Karpas-422 (cell line): ENCODE measurements at regions not wholly inside any gene's neighbourhood (a gene's known extent, or its start where the extent isn't known, plus 50 kb on each side); places are given as distances from the start of the nearest gene placed in this dataset.
"Not testable (repeated sequence)": the region's sequence is repeated elsewhere in the genome, so short reads cannot be mapped to it uniquely, and the experiment has no call there.

ENCODE experiments used
- DNase-seq: peaks from one replicate; pipeline ENCODE4 v3.0.0-alpha.2; 2015
- H2AFZ ChIP-seq: fragments of 200-600 bp; sonication (generic); 2 replicates; pipeline ENCODE4 v1.6.1; 2014; ENCODE audit warnings: antibody characterized with exemption, low read length, mixed read lengths
- H3K27ac ChIP-seq: fragments of 200-600 bp; sonication (generic); 2 replicates; pipeline ENCODE4 v1.5.1; 2014; ENCODE audit warnings: mild to moderate bottlenecking, low read length, moderate library complexity
- H3K27me3 ChIP-seq: fragments of 200-600 bp; sonication (generic); 2 replicates; pipeline ENCODE4 v1.6.1; 2014; ENCODE audit warnings: low read length, mixed read lengths
- H3K36me3 ChIP-seq: fragments of 200-600 bp; sonication (generic); 2 replicates; pipeline ENCODE4 v1.6.1; 2014; ENCODE audit warnings: low read length, mixed read lengths; ENCODE audit not compliant: insufficient read depth
- H3K4me1 ChIP-seq: fragments of 200-600 bp; sonication (generic); 2 replicates; pipeline ENCODE4 v1.6.1; 2014; ENCODE audit warnings: mild to moderate bottlenecking, low read length, mixed read lengths
- H3K4me2 ChIP-seq: fragments of 200-600 bp; sonication (generic); 2 replicates; pipeline ENCODE4 v1.6.1; 2014; ENCODE audit warnings: low read length, low read depth, mild to moderate bottlenecking; ENCODE audit not compliant: poor library complexity, severe bottlenecking
- H3K4me3 ChIP-seq: fragments of 200-600 bp; sonication (generic); 2 replicates; pipeline ENCODE4 v1.5.1; 2014; ENCODE audit warnings: mild to moderate bottlenecking, antibody characterized with exemption, low read length, mixed read lengths
- H3K79me2 ChIP-seq: fragments of 200-600 bp; sonication (generic); 2 replicates; pipeline ENCODE4 v1.6.1; 2014; ENCODE audit warnings: mild to moderate bottlenecking, low read length, mixed read lengths
- H3K9ac ChIP-seq: fragments of 200-600 bp; sonication (generic); 2 replicates; pipeline ENCODE4 v1.6.0; 2014; ENCODE audit warnings: low read length
- H3K9me2 ChIP-seq: fragments of 200-600 bp; sonication (generic), shearing (Covaris generic); replicated peaks from 2 replicates; pipeline ENCODE4 v1.6.0; 2014; ENCODE audit warnings: mild to moderate bottlenecking, low read length, moderate library complexity; ENCODE audit not compliant: insufficient read depth
- H3K9me3 ChIP-seq: fragments of 300-700, 200-600 bp; sonication (generic); 2 replicates; pipeline ENCODE4 v1.6.1; 2014; ENCODE audit warnings: low read length, mixed read lengths
- H4K20me1 ChIP-seq: fragments of 200-600 bp; sonication (generic); 2 replicates; pipeline ENCODE4 v1.6.1; 2014; ENCODE audit warnings: mild to moderate bottlenecking, antibody characterized with exemption, low read length, low read depth; ENCODE audit not compliant: insufficient read depth

- H2AFZ ChIP-seq: no peak overlapping the region
- no peak overlapping the region for H3K9ac ChIP-seq
- H3K27me3 ChIP-seq: no peaks in the 10 kb centered on the region
- peaks cover 3% of the 10 kb centered on the region for H3K4me1 ChIP-seq
- no peaks in the 10 kb centered on the region for H3K9me3 ChIP-seq
- H3K9me2 ChIP-seq: no peaks in the 10 kb centered on the region
- no peak overlapping the region for H3K27ac ChIP-seq
- H3K4me2 ChIP-seq: no peak overlapping the region
- no peaks in the 10 kb centered on the region for H3K36me3 ChIP-seq
- H4K20me1 ChIP-seq: no peaks in the 10 kb centered on the region
- no peak overlapping the region for H3K4me3 ChIP-seq
- H3K79me2 ChIP-seq: no peaks in the 10 kb centered on the region
- no peak for DNase-seq
Observed at GRCh38 chr4:151858356-151858755, 97.5 kb upstream of the GATB start.

DNA sequence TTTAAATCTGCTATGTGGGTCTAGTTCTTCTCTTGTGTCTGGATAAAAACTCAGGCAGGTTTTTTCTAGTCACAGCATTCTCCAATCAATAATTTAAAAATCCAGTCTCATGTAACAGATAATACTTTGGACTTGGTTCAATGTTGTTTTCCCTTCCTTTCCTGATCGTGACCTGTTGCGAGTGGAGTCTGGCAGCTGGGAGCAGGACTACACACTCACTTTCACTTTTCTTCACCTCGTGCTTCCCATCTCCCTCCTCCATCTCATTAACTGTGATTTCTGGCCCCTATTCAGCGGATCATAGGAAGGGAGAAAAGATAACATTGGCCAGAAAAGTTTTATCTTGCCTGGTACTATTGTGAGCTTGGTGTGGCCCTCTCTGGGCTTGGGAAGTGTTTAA lies 96.6 kb upstream of the GATB start:
- no peak overlapping the region for H3K4me3 ChIP-seq
- no peaks in the 10 kb centered on the region for H3K9me2 ChIP-seq
- no peak overlapping the region for H3K9ac ChIP-seq
- no peaks in the 10 kb centered on the region for H3K27me3 ChIP-seq
- no peaks in the 10 kb centered on the region for H4K20me1 ChIP-seq
- no peak overlapping the region for H3K4me2 ChIP-seq
- H3K4me1 ChIP-seq: peaks cover 13% of the 10 kb centered on the region
- H3K27ac ChIP-seq: no peak overlapping the region
- H3K36me3 ChIP-seq: no peaks in the 10 kb centered on the region
- no peak for DNase-seq
- H3K9me3 ChIP-seq: no peaks in the 10 kb centered on the region
- H3K79me2 ChIP-seq: no peaks in the 10 kb centered on the region
- no peak overlapping the region for H2AFZ ChIP-seq

DNA sequence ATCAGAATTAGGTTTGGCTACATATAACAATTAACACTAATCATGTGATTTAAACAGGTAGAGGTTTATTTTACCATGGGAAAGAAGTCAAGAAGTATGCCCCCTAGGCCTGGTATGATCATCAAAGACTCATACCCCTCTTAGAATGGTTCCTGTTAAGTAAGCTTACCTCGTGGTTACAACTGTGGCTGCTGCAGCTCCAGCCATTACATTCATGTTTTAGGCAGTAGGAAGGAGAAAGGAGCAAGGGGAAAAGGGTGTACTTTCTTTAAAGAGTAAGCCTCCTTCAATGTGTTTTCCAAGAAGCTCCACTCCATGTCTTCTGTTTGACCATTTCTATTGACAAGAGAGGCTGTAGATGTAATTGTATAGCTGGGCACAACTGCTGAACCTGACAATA lies 94.9 kb upstream of the GATB start:
- Histone ChIP-seq H3K27ac (no peak overlapping the region), H3K9me3 (no peaks in the 10 kb centered on the region)
- DNase-seq: no peak

DNA sequence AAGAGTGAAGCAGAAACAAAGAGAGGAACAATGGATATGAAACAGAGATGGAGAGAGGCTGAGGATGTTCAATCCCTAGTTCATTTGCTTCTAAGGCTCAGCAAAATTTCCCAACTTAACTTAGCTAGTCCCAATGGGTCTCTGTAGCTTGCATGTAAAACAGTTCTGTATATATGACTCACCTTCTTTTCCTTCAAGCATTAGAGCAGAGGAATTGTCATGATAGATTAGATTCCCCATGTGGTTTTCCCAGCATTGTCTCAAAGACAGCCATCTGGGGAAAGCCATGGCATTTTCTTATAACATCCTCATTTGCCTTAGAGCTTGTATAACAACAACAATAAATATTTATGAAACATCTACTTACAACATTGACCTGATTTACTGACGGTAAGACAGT lies 93.9 kb upstream of the GATB start:
- Histone ChIP-seq H3K9me2 (no peaks in the 10 kb centered on the region), H3K4me1 (peaks cover 13% of the 10 kb centered on the region), H4K20me1 (no peaks in the 10 kb centered on the region), H2AFZ (no peak overlapping the region), H3K27me3 (no peaks in the 10 kb centered on the region), H3K4me3 (no peak overlapping the region), H3K36me3 (no peaks in the 10 kb centered on the region), H3K4me2 (no peak overlapping the region), H3K27ac (no peak overlapping the region), H3K9ac (no peak overlapping the region), H3K79me2 (no peaks in the 10 kb centered on the region), H3K9me3 (no peaks in the 10 kb centered on the region)
- DNase-seq: no peak

More for the DNA sequence above, 94.9 kb upstream of the GATB start:
- no peak overlapping the region for H2AFZ ChIP-seq
- H3K4me2 ChIP-seq: no peak overlapping the region
- H3K79me2 ChIP-seq: no peaks in the 10 kb centered on the region
- H3K9me2 ChIP-seq: no peaks in the 10 kb centered on the region
- peaks cover 13% of the 10 kb centered on the region for H3K4me1 ChIP-seq
- H3K27me3 ChIP-seq: no peaks in the 10 kb centered on the region
- H4K20me1 ChIP-seq: no peaks in the 10 kb centered on the region
- H3K4me3 ChIP-seq: no peak overlapping the region
- H3K9ac ChIP-seq: no peak overlapping the region
- no peaks in the 10 kb centered on the region for H3K36me3 ChIP-seq

DNA sequence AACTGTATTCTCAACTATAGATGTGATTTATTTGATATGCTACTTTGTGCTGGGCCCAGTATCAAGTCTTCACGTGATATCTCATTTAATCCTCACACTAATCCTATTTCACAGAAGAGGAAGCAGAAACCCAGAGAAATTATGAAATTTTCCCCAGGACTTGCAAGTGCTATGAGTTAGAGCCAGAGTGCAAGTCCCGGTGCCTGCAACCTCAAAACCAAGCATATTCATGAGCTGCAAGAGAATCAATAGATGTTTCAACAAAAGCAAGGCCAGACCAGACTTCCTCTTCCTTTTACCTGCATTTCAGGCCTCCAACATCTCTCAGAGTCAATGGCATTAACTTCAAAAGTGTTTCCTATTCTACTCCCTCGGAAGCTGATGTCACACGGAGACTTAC lies 92.2 kb upstream of the GATB start:
- H3K79me2 ChIP-seq: no peaks in the 10 kb centered on the region
- no peaks in the 10 kb centered on the region for H4K20me1 ChIP-seq
- H3K4me1 ChIP-seq: peaks cover 13% of the 10 kb centered on the region
- H3K36me3 ChIP-seq: no peaks in the 10 kb centered on the region
- no peak overlapping the region for H3K4me2 ChIP-seq
- no peak overlapping the region for H3K27ac ChIP-seq
- no peak overlapping the region for H2AFZ ChIP-seq
- no peaks in the 10 kb centered on the region for H3K9me3 ChIP-seq
- DNase-seq: no peak
- H3K9me2 ChIP-seq: no peaks in the 10 kb centered on the region
- no peak overlapping the region for H3K9ac ChIP-seq
- H3K27me3 ChIP-seq: no peaks in the 10 kb centered on the region
- H3K4me3 ChIP-seq: no peak overlapping the region

DNA sequence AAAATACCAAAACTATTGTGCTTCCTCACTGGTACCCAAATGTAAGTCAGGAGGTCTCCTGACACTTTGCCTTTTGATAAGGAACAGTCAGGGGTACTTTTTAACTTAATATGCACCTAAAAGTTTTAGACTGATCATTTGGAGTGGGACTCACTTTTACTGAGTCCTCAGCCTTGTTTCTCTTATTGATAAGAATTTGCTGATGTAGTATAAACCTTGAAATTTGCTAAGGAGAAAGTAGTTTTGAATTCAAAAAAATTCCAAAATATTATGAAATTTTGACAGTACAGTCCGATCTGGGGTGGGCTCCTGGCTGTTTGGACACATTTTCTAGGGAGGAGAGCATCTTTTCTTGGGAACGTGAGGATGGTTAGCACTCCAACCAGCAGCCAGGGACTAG lies 91.4 kb upstream of the GATB start:
- Histone ChIP-seq H3K9ac (no peak overlapping the region), H3K4me3 (no peak overlapping the region), H3K9me3 (no peaks in the 10 kb centered on the region), H3K36me3 (no peaks in the 10 kb centered on the region), H3K27ac (no peak overlapping the region), H3K4me2 (no peak overlapping the region), H3K79me2 (no peaks in the 10 kb centered on the region), H3K4me1 (peaks cover 13% of the 10 kb centered on the region), H2AFZ (no peak overlapping the region), H3K9me2 (no peaks in the 10 kb centered on the region), H3K27me3 (no peaks in the 10 kb centered on the region), H4K20me1 (no peaks in the 10 kb centered on the region)
- DNase-seq: no peak

DNA sequence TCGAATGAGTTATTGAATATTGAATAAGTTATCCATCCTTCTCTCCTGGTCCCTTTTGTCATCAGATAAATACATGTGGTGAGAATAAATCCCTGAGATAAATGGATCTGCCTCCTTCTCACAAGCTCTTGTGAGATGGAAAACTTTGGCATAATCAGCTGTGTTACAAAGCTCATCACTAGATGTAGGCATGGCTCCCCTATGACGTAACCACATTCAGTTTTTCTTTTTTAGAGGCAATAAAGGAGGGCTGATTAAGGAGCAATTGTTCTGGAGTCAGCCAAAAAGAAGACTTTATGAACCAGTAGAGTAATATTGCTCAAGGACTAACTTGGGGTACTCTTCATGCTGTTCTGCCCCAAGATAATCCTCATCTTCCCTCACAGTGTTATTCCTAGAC lies 90.5 kb upstream of the GATB start:
- Histone ChIP-seq H3K4me1 (peaks cover 13% of the 10 kb centered on the region), H2AFZ (no peak overlapping the region), H4K20me1 (no peaks in the 10 kb centered on the region), H3K27me3 (no peaks in the 10 kb centered on the region), H3K27ac (no peak overlapping the region), H3K4me2 (no peak overlapping the region), H3K9me2 (no peaks in the 10 kb centered on the region), H3K9me3 (no peaks in the 10 kb centered on the region), H3K4me3 (no peak overlapping the region), H3K36me3 (no peaks in the 10 kb centered on the region), H3K9ac (no peak overlapping the region), H3K79me2 (no peaks in the 10 kb centered on the region)
- no peak for DNase-seq

- DNase-seq: no peak
- Histone ChIP-seq H3K4me2 (no peak overlapping the region), H4K20me1 (no peaks in the 10 kb centered on the region), H3K27ac (no peak overlapping the region), H3K4me3 (no peak overlapping the region), H3K9me3 (no peaks in the 10 kb centered on the region), H3K36me3 (no peaks in the 10 kb centered on the region), H2AFZ (no peak overlapping the region), H3K27me3 (no peaks in the 10 kb centered on the region), H3K79me2 (no peaks in the 10 kb centered on the region), H3K9ac (no peak overlapping the region), H3K4me1 (peaks cover 13% of the 10 kb centered on the region), H3K9me2 (no peaks in the 10 kb centered on the region)
Observed at GRCh38 chr4:151850791-151851213, 90.0 kb upstream of the GATB start.

DNA sequence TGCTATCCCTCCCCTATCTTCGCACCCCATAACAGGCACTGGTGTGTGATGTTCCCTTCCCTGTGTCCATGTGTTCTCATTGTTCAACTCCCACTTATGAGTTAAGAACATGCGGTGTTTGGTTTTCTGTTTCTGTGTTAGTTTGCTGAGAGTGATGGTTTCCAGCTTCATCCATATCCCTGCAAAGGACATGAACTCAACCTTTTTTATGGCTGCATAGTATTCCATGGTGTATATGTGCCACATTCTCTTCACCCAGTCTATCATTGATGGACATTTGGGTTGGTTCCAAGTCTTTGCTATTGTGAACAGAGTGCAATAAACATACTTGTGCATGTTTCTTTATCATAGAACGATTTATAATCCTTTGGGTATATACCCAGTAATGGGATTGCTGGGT lies 84.7 kb upstream of the GATB start:
- not testable (repeated sequence) for DNase-seq, H3K4me1 ChIP-seq, H3K79me2 ChIP-seq, H3K4me2 ChIP-seq, H3K9me2 ChIP-seq, H3K27ac ChIP-seq, H3K36me3 ChIP-seq, H2AFZ ChIP-seq, H3K9me3 ChIP-seq, H3K9ac ChIP-seq, H3K27me3 ChIP-seq, H3K4me3 ChIP-seq, H4K20me1 ChIP-seq
